ENCODE measurements at regions not wholly inside any gene's neighbourhood (a gene's known extent, or its start where the extent isn't known, plus 50 kb on each side); places are given as distances from the start of the nearest gene placed in this dataset.
A peak's percentile ranks its signal among the peaks of the same experiment; 100 is the strongest.

GRCh38 chr3:171535133-171535532 is 74.9 kb upstream of the TNIK start:
- H3K36me3 ChIP-seq: no peaks in the 10 kb centered on the region
- no peak for ATAC-seq
- H3K4me3 ChIP-seq: no peak overlapping the region
- no peak overlapping the region for H3K27ac ChIP-seq
- intact Hi-C loops (cut with DNase I): no loop called here
- no peak for TF ChIP-seq CTCF (IDR thresholded peaks at IDR 0.05)
- no peak for DNase-seq
- no peaks in the 10 kb centered on the region for H3K4me1 ChIP-seq
- no peaks in the 10 kb centered on the region for H3K27me3 ChIP-seq (ENCODE audit: low read depth)
- no peaks in the 10 kb centered on the region for H3K9me3 ChIP-seq

DNA sequence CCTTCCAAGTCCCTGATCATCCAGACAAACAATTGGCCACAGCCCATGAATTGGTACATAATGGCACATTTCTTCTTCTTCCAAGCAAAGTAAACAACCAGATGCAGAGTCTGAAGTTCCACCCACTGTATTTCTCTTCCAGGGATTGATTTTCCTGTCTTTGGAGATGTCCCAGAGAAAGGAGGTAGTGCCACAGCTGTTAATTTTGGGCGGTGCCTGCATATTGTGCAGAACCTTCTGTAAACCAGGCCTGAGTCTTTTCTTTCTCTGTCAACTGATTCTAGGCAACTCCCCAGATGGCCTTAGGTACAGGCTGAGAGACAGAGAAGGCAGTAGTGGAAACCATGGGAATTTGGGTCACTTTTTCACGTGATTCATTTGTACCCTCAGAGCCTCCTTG is 73.5 kb upstream of the TNIK start:
- intact Hi-C loops (cut with DNase I): no loop called here
- Histone ChIP-seq H3K27ac (no peak overlapping the region), H3K4me3 (no peak overlapping the region), H3K27me3 (ENCODE audit: low read depth) (no peaks in the 10 kb centered on the region), H3K36me3 (no peaks in the 10 kb centered on the region), H3K9me3 (no peaks in the 10 kb centered on the region), H3K4me1 (no peaks in the 10 kb centered on the region)
- no peak for ATAC-seq
- no peak for TF ChIP-seq CTCF (IDR thresholded peaks at IDR 0.05)
- DNase-seq: no peak

DNA sequence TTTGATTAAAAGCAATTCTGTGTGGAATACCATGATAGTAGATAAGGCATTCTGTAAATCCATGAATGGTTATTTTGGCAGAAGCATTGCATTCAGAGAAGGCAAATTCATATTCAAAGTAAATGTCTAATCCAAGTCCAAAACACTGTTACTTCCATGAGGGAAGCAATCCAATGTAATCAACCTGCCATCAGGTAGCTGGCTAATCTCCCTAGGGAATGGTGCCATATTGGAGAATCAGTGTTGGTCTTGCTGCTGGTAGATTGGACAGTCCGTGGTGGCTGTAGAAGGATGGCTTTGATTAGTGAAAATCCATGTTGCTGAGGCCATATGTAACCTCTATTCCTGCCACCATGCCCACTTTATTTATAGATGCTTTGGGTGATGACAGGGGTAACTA is 72.1 kb upstream of the TNIK start:
- Histone ChIP-seq H3K27me3 (ENCODE audit: low read depth) (no peaks in the 10 kb centered on the region), H3K4me1 (no peaks in the 10 kb centered on the region), H3K36me3 (no peaks in the 10 kb centered on the region), H3K9me3 (no peaks in the 10 kb centered on the region), H3K4me3 (no peak overlapping the region), H3K27ac (no peak overlapping the region)
- DNase-seq: no peak
- no peak for TF ChIP-seq CTCF (IDR thresholded peaks at IDR 0.05)
- intact Hi-C loops (cut with DNase I): no loop called here
- ATAC-seq: no peak

DNA sequence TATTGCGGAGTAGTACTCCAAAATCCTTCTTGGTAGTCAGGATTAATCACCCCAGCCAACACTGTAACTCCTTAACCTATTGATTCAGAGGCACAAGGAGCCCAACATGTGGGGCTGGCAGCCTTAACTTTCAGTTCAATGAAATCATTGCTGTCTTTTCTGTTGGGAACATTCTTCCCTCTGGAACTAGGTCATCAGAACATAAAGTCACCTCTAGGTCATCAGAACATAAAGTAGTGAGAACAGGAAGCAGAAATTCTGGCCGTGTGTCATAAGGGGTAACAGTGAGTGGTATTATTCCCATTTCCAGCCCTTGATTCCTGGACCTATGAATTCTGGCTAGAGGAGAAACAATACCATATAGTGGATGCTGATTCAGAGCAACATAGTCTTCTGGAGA is 71.5 kb upstream of the TNIK start:
- DNase-seq: no peak
- no peaks in the 10 kb centered on the region for H3K9me3 ChIP-seq
- no peak for TF ChIP-seq CTCF (IDR thresholded peaks at IDR 0.05)
- intact Hi-C loops (cut with DNase I): no loop called here
- no peak overlapping the region for H3K4me3 ChIP-seq
- no peaks in the 10 kb centered on the region for H3K27me3 ChIP-seq (ENCODE audit: low read depth)
- H3K36me3 ChIP-seq: no peaks in the 10 kb centered on the region
- no peak for ATAC-seq
- peaks cover 3% of the 10 kb centered on the region for H3K4me1 ChIP-seq
- no peak overlapping the region for H3K27ac ChIP-seq

DNA sequence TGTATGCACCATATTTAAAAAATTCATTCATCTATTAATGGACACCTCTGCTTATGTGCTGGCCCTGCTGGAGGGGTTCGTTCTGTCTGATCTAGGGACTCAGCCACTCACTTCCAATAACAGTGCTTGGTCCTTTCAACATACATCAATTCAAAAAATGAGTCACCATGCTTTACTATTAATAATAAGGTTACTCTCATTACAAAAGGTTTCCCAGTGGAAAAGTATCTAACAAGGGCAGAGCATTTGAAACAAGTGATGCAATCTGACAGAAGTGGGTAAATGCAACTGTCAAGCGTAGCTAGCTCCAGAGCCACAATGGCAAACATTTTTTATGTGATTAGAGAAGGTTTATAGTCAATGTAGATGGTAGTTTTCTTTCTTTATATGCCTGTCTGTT is 67.9 kb upstream of the TNIK start:
- no peak overlapping the region for H3K4me3 ChIP-seq
- no peak for DNase-seq
- no peaks in the 10 kb centered on the region for H3K9me3 ChIP-seq
- TF ChIP-seq CTCF (IDR thresholded peaks at IDR 0.05): no peak
- ATAC-seq: peak in 1 of 2 donors; percentile 24
- intact Hi-C loops (cut with DNase I): no loop called here
- H3K4me1 ChIP-seq: peaks cover 5% of the 10 kb centered on the region
- H3K27me3 ChIP-seq (ENCODE audit: low read depth): no peaks in the 10 kb centered on the region
- no peaks in the 10 kb centered on the region for H3K36me3 ChIP-seq
- no peak overlapping the region for H3K27ac ChIP-seq

- no peaks in the 10 kb centered on the region for H3K9me3 ChIP-seq
- intact Hi-C loops (cut with DNase I): no loop called here
- H3K27me3 ChIP-seq (ENCODE audit: low read depth): no peaks in the 10 kb centered on the region
- no peak for TF ChIP-seq CTCF (IDR thresholded peaks at IDR 0.05)
- peaks cover 5% of the 10 kb centered on the region for H3K4me1 ChIP-seq
- H3K36me3 ChIP-seq: no peaks in the 10 kb centered on the region
- no peak overlapping the region for H3K4me3 ChIP-seq
- no peak overlapping the region for H3K27ac ChIP-seq
- no peak for DNase-seq
- ATAC-seq: no peak
Observed at GRCh38 chr3:171526869-171527268, 66.7 kb upstream of the TNIK start.

Data from lower lobe of right lung (tissue), 2 donors.